ENCODE measurements at regions not wholly inside any gene's neighbourhood (a gene's known extent, or its start where the extent isn't known, plus 50 kb on each side); places are given as distances from the start of the nearest gene placed in this dataset.
"Not testable (repeated sequence)": the region's sequence is repeated elsewhere in the genome, so short reads cannot be mapped to it uniquely, and the experiment has no call there.

DNA sequence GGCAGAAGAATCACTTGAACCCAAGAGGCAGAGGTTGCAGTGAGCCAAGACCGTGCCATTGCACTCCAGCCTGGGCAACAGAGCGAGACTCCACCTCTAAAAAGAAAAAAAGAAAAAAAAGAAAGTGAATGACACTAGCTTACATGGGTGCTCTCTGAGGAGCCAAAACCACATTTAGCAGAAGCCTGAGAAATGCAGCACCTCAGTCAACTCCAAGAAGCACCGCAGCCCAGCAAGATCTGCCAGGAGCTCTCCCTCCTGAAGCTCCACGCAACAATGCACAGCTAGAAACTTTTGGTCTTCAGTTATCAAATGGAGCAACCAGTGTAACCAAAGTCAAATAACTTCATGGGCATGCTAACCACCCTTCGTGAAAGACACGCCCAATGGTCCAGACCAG lies 229.1 kb downstream of the SETD4 start:
- WGBS, 3 donors: 94 to 97% (median 95%) methylated on average over 6 of the region's 6 CpGs

DNA sequence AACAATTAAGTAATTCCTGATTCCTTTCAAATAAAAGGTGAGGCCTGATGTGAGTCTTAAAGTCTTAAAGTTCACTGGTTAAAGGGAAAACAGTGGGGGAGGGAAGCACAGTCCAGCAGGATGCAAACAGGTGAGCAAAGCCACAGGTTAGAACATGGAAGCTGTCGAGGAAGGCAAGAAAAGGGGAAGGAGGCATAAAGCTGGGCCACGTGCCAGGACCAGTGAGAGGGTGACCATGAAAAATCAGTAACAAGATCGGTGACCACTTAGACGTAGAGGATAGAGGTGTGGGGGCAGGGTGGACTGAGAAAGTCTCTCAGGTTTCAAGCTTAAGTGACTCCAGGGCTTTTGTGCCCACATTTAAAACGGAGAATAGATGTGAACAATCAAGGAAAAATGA lies 231.3 kb downstream of the SETD4 start:
- no peak overlapping the region for H3K27ac ChIP-seq (ENCODE audit: low read depth, low read length)
- WGBS, 3 donors: 21 to 23% (median 22%) methylated on average over 5 of the region's 5 CpGs

More for the DNA sequence above, 229.1 kb downstream of the SETD4 start:
- H3K27ac ChIP-seq (ENCODE audit: low read depth, low read length): no peak overlapping the region

DNA sequence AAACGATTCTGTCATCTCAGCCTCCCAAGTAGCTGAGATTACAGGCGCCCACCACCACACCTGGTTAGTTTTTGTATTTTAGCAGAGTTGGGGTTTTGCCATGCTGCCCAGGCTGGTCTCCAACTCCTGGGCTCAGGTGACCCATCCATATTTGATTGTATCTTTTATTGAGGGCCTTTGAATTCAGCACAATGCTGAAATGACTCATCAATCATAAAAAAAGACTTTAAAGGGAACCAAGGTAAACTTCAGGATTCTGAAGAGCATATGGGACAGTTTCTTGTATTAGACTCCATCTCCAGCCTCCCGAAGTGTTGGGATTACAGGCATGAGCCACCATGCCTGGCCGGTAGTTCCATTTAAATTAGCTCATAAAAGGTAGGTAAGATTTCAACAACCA lies 232.2 kb downstream of the SETD4 start:
- 93 to 94% (median 93%) methylated on average over 4 of the region's 4 CpGs for WGBS, 3 donors
- H3K27ac ChIP-seq (ENCODE audit: low read depth, low read length): no peak overlapping the region

DNA sequence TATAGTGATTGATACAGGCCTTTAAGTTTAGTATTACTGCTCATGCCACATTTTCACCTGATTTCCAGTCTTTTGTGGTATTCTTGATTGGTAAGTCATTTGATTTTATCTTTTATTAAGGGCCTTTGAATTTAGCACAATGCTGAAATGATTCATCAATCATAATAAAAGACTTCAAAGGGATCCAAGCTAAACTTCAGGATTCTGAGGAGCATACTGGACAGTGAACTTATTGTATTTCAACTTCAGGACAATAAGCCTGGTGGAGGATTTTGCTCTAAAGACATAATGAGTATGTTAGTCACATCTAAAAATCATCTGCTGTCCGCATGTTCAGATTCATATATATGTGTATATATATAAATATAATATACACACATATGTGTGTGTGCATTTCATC lies 233.3 kb downstream of the SETD4 start:
- no peak overlapping the region for H3K27ac ChIP-seq (ENCODE audit: low read depth, low read length)
- 98 to 100% (median 100%) methylated on average over 1 of the region's 1 CpG for WGBS, 3 donors

DNA sequence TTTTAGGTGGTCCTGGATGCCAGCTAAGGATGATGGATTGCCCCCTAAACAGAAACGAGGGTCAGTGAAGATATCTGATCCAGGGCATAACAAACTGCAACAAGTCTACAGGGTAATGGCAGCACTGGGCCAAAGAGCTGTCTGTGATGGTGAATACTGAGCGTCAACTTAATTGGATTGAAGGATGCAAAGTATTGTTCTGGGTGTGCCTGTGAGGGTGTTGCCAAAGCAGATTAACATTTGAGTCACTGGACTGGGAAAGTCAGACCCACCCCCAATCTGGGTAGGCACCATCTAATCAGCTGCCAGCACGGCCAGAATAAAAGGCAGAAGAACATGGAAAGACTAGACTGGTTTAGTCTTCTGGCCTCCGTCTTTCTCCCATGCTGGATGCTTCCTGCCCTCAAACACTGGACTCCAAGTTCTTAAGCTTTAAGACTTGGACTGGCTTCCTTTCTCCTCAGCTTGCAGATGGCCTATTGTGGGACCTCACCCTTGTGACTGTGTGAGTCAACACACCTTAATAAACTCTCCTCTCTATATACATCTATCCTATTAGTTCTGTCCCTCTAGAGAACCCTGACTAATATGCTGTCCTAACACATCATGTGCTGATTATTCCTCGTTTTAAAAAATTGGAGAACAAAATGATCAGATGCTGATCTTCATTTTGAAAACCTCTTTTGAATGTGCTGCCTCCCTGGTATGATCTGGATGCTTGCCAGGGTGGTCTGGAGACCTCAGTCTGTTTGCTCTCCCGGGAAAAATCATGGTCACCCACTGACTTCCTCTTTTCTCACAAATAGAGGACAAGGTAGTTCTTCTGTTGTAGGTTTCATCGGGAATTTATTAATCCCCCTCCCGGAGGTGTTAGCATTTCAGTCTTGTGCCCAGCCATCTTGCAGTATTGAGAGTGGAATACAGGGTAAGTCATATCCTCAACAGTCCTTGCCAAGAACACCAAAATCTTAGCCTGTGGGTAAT lies 234.7 kb downstream of the SETD4 start:
- WGBS, 3 donors: 75 to 80% (median 76%) methylated on average over 8 of the region's 8 CpGs
- no peak overlapping the region for H3K27ac ChIP-seq (ENCODE audit: low read depth, low read length)

DNA sequence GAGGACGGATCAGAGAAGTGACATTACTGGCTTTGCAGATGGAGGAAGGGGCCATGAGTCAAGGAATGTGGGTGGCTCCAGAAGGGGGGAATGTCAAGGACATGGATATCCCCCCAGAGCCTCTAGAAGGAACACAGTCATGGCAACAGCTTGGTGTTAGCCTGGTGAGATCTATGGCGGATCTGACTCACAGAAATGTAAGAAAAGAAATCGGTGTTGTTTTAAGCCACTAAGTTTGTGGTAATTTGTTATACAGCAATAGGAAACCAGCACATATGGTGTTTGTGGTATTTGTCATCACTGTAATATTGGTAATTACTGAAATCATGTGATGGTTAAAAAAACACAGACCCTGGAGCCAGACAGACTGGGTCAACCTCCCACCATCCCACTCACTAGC lies 236.2 kb downstream of the SETD4 start:
- H3K27ac ChIP-seq (ENCODE audit: low read depth, low read length): no peak overlapping the region
- WGBS, 3 donors: 90 to 95% (median 92%) methylated on average over 3 of the region's 3 CpGs

DNA sequence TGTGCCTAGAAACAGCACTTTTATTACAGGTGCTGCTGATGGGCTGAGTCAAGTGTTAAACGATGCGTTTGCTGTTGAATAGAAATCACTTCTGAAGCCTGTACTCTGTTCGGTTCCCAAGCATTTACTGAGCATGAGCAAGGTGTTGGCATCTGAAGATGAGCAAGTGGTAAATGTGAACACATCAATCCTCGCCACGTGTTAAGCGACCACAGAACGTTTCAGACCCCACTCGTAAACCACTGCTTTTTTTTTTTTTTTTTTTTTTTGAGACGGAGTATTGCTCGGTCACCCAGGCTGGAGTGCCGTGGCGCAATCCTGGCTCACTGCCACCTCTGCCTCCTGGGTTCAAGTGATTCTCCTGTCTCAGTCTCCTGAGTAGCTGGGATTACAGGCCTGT lies 241.2 kb downstream of the SETD4 start:
- H3K27ac ChIP-seq (ENCODE audit: low read depth, low read length): no peak overlapping the region
- WGBS, 3 donors: 85 to 91% (median 85%) methylated on average over 12 of the region's 12 CpGs

DNA sequence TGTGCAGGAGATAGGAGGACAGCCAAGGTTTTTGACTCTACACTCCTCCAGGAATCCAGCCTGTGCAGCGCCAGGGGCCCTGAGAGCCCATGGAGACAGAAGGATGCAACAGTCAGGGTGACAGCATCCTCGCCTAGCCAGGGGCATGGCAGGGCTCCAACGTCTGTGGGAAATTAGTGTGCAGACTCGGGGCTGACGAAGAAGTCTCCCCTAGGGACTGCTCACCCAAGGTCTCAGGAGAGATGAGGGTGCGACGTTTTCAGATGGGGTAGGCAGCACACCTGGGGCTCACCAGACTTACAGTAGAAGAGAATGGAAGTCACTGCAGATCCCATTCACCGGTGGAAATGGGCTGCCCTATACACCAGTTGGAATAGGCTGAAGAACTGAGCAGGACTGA lies 241.7 kb downstream of the SETD4 start:
- WGBS, 3 donors: 79 to 89% (median 85%) methylated on average over 8 of the region's 8 CpGs
- no peak overlapping the region for H3K27ac ChIP-seq (ENCODE audit: low read depth, low read length)

DNA sequence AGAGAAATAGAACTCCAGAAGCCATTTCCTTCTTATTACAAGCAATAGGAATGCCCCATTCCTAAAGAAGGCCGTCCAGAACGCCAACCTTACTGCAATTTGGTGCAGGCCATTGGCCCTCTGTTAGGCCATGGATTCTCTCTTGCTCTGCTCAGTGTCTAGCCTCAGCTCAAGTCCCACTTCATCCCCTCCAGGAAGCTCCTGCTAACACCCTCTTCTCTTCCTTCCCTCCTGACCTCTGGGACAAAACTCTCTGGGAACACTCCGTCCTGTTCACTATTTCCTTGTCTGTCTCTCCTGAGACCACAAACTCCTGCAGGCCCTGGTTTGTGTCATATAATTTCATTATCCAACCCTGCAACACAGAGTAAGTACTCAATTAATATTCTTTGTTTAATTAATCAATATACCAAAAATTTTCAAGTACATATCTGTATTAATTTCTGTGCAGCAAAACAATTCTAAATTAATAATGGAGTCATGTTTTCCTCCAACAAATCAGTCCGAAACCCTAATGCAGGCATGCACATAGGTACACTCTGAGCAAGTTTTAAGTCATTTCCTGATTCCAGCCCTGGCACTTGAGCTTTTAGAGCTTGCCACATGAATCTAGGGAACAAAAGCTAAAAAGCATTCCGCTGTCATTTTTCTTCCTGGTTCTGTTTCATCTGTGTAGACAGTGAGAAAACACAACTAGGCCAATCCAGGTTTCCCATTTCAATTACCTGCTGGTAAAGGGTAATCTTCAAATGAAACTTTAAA lies 245.3 kb downstream of the SETD4 start:
- 74 to 83% (median 79%) methylated on average over 5 of the region's 5 CpGs for WGBS, 3 donors
- no peak overlapping the region for H3K27ac ChIP-seq (ENCODE audit: low read depth, low read length)

DNA sequence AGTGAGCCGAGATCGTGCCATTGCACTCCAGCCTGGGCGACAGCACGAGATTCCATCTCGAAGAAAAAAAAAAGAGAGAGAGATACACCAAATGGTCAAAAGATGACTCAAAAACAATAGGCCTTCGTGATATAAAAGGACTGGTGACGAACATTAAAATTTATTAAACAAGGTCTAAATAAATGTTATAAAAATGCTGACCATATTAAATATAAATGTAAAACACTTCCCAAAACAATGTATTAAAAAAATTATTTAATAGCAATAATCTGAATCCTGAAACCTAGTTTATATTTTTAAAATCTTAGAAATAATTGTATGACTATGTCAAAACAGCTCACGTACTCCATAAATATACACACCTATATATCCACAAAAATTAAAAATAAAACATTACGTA lies 247.6 kb downstream of the SETD4 start:
- no peak overlapping the region for H3K27ac ChIP-seq (ENCODE audit: low read depth, low read length)
- WGBS, 3 donors: 95 to 96% (median 96%) methylated on average over 9 of the region's 9 CpGs

DNA sequence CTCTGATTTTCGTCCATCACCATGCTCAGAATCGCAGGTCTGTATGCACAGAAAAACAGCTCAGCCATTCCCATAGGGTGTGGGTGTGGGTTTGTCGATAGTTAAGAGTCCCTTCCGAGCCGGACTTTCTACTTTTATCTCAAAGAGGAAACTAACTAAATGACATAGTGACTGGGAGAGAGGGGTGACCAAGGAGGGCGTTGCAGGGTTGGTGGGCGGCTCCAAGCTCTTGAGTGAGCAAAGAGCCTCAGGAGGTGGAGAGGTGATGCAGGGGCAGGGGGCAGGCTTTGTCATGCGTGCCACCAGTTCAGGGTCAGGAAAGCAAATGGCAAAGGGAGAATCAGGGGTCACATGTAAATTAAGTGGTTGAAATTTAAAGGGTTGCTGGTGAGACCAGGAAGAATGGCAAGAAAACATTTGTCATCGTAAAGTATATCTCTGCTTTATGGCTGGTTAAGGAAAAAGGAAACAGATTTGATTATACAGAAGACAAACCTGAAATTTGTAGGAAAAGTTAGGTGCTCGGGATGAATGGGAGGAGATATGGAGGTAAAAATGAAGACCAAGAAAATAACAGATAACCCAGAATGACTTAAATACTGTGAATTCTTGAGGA lies 249.0 kb downstream of the SETD4 start:
- no peak overlapping the region for H3K27ac ChIP-seq (ENCODE audit: low read depth, low read length)
- 75 to 93% (median 85%) methylated on average over 10 of the region's 10 CpGs for WGBS, 3 donors

DNA sequence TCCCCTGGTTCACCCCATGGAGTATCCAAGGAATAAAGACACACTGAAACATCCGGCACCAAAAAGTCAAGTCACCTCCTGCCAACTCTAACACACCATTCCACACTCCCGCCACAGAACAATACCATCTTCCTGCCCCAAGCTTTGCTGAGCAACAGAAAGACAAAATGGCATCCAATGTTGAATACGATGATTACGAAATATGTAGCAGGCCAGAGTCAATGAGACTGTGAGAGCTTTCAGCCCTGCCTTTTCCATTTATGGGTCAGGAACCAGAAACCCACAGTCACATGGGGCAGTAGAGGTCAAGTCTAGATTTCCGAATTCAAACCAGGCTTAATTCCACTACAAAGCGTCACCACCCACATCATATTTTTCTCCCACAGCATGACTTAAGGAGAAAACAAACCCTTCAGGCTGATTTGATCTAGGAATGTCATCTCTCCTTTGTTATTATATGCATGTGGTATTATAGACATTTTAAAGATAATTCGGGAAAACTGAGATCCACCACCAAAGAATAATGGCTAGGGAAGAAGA lies 249.8 kb downstream of the SETD4 start:
- H3K27ac ChIP-seq (ENCODE audit: low read depth, low read length): no peak overlapping the region
- WGBS, 3 donors: 87 to 95% (median 91%) methylated on average over 7 of the region's 7 CpGs

DNA sequence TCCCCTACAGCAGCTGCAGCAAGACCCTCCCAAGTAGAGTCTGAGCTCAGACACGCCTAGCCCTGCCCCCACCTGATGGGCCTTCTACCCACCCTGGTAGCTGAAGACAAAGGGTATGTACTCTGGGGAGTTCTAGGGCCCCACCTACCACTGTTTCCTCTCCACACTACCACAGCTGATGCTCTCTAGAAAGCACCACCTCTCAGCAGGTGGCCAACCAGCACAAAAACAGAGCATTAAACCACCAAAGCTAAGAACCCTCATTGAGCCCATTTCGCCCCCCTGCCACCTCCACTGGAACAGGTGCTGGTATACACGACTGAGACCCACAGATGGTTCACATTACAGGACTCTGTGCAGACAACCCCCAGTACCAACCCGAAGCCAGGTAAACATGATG lies 258.9 kb downstream of the SETD4 start:
- WGBS, 3 donors: 78 to 86% (median 85%) methylated on average over 4 of the region's 4 CpGs
- no peak overlapping the region for H3K27ac ChIP-seq (ENCODE audit: low read depth, low read length)

DNA sequence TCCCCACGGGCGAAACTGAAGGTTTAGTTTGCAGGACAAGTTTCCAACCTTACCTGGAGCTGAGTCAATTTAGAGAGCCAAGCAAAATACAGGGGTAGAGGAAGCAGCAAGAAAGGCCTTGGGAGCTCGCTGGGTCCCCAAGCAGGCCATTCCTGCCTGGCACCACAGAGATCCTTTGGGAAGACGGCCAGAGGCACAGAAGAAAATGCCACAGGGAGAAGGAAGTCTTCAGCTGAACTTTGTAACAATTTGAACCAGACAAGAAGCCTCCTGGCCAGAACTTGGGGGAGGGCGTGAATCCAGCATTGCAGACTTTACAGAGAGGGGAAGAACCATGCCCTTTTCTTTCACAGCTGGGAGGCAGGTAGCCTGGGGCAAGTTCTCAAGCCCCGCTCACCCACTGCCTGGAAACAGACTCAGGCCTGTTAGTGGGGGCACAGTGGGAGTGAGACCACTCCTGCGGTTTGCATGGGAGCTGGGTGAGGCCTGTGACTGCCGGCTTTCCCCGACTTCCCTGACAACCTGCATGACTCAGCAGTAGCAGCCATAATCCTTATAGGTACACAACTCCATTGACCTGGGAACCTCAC lies 259.4 kb downstream of the SETD4 start:
- not testable (repeated sequence) for H3K27ac ChIP-seq (ENCODE audit: low read depth, low read length)
- WGBS, 3 donors: 76 to 88% (median 86%) methylated on average over 9 of the region's 9 CpGs

DNA sequence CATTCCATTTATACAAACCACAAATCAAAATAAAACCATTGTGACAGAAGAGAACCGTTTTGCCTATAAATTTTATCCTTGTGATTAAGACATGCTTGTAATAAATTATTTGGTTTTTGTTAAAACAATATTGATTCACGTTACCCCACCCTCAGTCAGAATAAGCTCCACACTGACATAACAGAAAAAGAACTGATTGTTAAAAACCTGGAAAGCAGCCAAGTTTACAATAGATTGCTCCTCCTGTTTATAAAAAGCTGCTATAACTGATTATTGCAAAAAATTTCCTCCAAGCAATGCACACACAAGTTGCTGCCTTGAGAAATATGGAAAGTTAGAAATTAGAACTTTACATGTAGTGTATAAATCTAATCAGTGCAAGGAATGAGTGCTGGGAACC lies 263.5 kb downstream of the SETD4 start:
- no peak overlapping the region for H3K27ac ChIP-seq (ENCODE audit: low read depth, low read length)
- 12 to 25% (median 20%) methylated on average over 2 of the region's 2 CpGs for WGBS, 3 donors

DNA sequence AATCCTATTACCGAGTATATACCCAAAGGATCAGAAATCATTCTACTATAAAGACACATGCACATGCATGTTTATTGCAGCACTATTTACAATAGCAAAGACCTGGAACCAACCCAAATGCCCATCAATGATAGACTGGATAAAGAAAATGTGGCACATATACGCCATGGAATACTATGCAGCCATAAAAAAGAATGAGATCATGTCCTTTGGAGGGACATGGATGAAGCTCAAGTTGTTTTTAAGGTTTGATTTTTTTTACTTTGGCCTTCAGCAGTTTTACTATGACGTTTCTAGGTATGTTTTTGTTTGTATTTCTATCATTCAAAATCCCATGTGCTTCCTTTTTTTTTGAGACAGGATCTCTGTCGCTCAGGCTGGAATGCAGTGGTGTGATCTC lies 265.8 kb downstream of the SETD4 start:
- not testable (repeated sequence) for H3K27ac ChIP-seq (ENCODE audit: low read depth, low read length)
- WGBS, 3 donors: 88 to 91% (median 89%) methylated on average over 4 of the region's 4 CpGs

DNA sequence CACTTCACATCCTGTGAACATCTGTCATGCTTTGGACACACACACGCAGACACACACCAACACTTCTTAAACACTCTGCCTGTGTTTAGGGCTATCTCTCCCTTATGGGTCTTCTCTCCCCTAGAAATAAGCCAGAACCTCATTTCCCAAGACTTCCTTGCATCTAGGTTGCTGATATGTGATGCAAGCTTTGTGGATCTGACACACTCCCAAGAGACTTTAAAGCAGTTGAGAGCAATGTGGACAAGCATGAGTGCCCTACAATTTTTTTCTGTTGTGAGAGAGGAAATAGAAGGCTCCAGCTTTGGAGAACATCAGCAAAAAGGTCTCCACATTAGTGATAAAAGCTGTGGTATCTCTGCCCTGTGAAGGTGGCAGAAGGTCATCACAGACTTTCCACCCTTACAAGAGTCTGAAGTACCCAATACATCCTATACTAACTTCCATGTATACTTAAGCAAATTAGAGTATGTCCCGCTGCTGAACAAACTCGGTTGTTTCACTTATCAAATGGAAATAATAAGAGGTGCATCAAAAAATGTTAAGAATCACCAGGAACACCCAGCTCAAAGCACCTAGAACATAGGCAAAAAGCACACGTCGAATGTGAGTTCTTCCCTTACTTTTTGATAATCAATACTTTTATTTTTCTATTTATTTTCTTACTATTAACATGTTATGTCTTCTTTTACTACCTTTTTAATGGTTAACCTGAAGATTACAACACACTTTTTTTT lies 267.6 kb downstream of the SETD4 start:
- WGBS, 3 donors: 87 to 91% (median 87%) methylated on average over 5 of the region's 5 CpGs

More for the DNA sequence above, 267.6 kb downstream of the SETD4 start:
- no peak overlapping the region for H3K27ac ChIP-seq (ENCODE audit: low read depth, low read length)
